H1 (cell line): ENCODE measurements at regions not wholly inside any gene's neighbourhood (a gene's known extent, or its start where the extent isn't known, plus 50 kb on each side); places are given as distances from the start of the nearest gene placed in this dataset.

Experiments
- BACH1 ChIP-seq: IDR thresholded peaks from 2 replicates; pipeline ENCODE4 v1.6.1; 2012; ENCODE audit warnings: low read length, improper control_type of control experiment
- BCL11A ChIP-seq, 2 experiments: IDR thresholded peaks; one replicate each; pipeline ENCODE4 v1.6.1; 2011; ENCODE audit warnings: low read depth in 2 of 2, low read length in 2 of 2, mild to moderate bottlenecking in 2 of 2
- JUN ChIP-seq: IDR thresholded peaks from 2 replicates; pipeline ENCODE4 v1.6.1; 2011; ENCODE audit warnings: low read depth, mild to moderate bottlenecking, improper control_type of control experiment, low read length
- KDM5A ChIP-seq: fragments of 200-600 bp; IDR thresholded peaks from 2 replicates; pipeline ENCODE4 v1.7.1; 2012; ENCODE audit warnings: mild to moderate bottlenecking, low read length, inconsistent platforms, mixed read lengths
- MAFK ChIP-seq: IDR thresholded peaks from 2 replicates; pipeline ENCODE4 v1.6.1; 2012; ENCODE audit warnings: low read depth, mild to moderate bottlenecking, improper control_type of control experiment, low read length
- SP4 ChIP-seq: IDR thresholded peaks from 2 replicates; pipeline ENCODE4 v1.6.1; 2012; ENCODE audit warnings: low read length, inconsistent platforms
- SRF ChIP-seq: IDR thresholded peaks from 2 replicates; pipeline ENCODE4 v1.6.1; 2011; ENCODE audit warnings: mild to moderate bottlenecking, low read depth, low read length, moderate library complexity
- TAF1 ChIP-seq: IDR thresholded peaks from 2 replicates; pipeline ENCODE4 v1.6.1; 2011; ENCODE audit warnings: mild to moderate bottlenecking, low read depth, low read length
- TF ChIP-seq, protein P1 (sequence below): fragments of 300-600 bp; sonication (generic); IDR thresholded peaks from 2 replicates; pipeline ENCODE4 v1.7.1; 2012; ENCODE audit warnings: low read length, moderate library complexity, mild to moderate bottlenecking, inconsistent platforms; ENCODE audit not compliant: insufficient replicate concordance
- TF ChIP-seq, protein P2 (sequence below), 3 experiments: IDR thresholded peaks; 1 replicate in 2 of 3; 2 replicates in 1 of 3; pipeline versions ENCODE4 v1.5.1 to v1.6.1; 2011; ENCODE audit warnings: low read length in 3 of 3, mild to moderate bottlenecking in 3 of 3, inconsistent platforms in 2 of 3, low read depth in 1 of 3, moderate library complexity in 1 of 3; ENCODE audit not compliant: insufficient read depth in 1 of 3; ENCODE audit errors: control extremely low read depth in 1 of 3

DNA sequence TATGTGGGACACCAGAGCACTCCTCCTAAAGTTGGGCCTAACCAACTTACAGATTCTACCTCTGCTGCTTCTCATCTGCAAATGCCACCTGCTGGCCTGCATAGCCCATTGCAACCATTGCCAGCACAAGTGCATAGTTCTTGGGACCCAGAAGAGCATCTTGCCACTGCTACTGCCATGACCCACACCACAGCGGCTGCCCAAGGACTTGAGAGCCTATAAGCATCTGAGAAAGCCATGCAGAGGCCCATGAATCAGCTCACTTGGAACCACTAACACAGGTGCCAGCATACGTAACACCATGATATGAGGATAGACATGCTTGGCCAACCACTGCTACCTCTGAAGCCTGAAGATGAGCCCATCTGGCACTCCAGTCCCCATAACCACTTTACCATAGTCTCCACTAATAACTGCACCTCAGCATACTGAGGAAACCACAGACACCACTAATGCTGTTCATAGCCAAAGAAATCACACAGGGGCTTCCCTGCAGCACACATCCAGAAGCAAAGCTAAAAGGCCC is 258.1 kb upstream of the AGTR2 start (continued):
- TF ChIP-seq, protein P1, sequence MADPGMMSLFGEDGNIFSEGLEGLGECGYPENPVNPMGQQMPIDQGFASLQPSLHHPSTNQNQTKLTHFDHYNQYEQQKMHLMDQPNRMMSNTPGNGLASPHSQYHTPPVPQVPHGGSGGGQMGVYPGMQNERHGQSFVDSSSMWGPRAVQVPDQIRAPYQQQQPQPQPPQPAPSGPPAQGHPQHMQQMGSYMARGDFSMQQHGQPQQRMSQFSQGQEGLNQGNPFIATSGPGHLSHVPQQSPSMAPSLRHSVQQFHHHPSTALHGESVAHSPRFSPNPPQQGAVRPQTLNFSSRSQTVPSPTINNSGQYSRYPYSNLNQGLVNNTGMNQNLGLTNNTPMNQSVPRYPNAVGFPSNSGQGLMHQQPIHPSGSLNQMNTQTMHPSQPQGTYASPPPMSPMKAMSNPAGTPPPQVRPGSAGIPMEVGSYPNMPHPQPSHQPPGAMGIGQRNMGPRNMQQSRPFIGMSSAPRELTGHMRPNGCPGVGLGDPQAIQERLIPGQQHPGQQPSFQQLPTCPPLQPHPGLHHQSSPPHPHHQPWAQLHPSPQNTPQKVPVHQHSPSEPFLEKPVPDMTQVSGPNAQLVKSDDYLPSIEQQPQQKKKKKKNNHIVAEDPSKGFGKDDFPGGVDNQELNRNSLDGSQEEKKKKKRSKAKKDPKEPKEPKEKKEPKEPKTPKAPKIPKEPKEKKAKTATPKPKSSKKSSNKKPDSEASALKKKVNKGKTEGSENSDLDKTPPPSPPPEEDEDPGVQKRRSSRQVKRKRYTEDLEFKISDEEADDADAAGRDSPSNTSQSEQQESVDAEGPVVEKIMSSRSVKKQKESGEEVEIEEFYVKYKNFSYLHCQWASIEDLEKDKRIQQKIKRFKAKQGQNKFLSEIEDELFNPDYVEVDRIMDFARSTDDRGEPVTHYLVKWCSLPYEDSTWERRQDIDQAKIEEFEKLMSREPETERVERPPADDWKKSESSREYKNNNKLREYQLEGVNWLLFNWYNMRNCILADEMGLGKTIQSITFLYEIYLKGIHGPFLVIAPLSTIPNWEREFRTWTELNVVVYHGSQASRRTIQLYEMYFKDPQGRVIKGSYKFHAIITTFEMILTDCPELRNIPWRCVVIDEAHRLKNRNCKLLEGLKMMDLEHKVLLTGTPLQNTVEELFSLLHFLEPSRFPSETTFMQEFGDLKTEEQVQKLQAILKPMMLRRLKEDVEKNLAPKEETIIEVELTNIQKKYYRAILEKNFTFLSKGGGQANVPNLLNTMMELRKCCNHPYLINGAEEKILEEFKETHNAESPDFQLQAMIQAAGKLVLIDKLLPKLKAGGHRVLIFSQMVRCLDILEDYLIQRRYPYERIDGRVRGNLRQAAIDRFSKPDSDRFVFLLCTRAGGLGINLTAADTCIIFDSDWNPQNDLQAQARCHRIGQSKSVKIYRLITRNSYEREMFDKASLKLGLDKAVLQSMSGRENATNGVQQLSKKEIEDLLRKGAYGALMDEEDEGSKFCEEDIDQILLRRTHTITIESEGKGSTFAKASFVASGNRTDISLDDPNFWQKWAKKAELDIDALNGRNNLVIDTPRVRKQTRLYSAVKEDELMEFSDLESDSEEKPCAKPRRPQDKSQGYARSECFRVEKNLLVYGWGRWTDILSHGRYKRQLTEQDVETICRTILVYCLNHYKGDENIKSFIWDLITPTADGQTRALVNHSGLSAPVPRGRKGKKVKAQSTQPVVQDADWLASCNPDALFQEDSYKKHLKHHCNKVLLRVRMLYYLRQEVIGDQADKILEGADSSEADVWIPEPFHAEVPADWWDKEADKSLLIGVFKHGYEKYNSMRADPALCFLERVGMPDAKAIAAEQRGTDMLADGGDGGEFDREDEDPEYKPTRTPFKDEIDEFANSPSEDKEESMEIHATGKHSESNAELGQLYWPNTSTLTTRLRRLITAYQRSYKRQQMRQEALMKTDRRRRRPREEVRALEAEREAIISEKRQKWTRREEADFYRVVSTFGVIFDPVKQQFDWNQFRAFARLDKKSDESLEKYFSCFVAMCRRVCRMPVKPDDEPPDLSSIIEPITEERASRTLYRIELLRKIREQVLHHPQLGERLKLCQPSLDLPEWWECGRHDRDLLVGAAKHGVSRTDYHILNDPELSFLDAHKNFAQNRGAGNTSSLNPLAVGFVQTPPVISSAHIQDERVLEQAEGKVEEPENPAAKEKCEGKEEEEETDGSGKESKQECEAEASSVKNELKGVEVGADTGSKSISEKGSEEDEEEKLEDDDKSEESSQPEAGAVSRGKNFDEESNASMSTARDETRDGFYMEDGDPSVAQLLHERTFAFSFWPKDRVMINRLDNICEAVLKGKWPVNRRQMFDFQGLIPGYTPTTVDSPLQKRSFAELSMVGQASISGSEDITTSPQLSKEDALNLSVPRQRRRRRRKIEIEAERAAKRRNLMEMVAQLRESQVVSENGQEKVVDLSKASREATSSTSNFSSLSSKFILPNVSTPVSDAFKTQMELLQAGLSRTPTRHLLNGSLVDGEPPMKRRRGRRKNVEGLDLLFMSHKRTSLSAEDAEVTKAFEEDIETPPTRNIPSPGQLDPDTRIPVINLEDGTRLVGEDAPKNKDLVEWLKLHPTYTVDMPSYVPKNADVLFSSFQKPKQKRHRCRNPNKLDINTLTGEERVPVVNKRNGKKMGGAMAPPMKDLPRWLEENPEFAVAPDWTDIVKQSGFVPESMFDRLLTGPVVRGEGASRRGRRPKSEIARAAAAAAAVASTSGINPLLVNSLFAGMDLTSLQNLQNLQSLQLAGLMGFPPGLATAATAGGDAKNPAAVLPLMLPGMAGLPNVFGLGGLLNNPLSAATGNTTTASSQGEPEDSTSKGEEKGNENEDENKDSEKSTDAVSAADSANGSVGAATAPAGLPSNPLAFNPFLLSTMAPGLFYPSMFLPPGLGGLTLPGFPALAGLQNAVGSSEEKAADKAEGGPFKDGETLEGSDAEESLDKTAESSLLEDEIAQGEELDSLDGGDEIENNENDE, result no peak
- TF ChIP-seq, protein P2, sequence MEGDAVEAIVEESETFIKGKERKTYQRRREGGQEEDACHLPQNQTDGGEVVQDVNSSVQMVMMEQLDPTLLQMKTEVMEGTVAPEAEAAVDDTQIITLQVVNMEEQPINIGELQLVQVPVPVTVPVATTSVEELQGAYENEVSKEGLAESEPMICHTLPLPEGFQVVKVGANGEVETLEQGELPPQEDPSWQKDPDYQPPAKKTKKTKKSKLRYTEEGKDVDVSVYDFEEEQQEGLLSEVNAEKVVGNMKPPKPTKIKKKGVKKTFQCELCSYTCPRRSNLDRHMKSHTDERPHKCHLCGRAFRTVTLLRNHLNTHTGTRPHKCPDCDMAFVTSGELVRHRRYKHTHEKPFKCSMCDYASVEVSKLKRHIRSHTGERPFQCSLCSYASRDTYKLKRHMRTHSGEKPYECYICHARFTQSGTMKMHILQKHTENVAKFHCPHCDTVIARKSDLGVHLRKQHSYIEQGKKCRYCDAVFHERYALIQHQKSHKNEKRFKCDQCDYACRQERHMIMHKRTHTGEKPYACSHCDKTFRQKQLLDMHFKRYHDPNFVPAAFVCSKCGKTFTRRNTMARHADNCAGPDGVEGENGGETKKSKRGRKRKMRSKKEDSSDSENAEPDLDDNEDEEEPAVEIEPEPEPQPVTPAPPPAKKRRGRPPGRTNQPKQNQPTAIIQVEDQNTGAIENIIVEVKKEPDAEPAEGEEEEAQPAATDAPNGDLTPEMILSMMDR (IDR thresholded peaks at IDR 0.05; ENCODE audit: control extremely low read depth in 1 of 3, insufficient read depth in 1 of 3, low read depth in 1 of 3, low read length in 3 of 3), result peak; percentile 42 to 55 (median 44)
- TF ChIP-seq MAFK (no peak), BCL11A (IDR thresholded peaks at IDR 0.05; ENCODE audit: low read depth in 2 of 2, low read length in 2 of 2) (no peak), SRF (no peak), SP4 (no peak), KDM5A (no peak), TAF1 (no peak), JUN (no peak), BACH1 (no peak)
